ENCODE measurements at regions not wholly inside any gene's neighbourhood (a gene's known extent, or its start where the extent isn't known, plus 50 kb on each side); places are given as distances from the start of the nearest gene placed in this dataset.
"Not testable (repeated sequence)": the region's sequence is repeated elsewhere in the genome, so short reads cannot be mapped to it uniquely, and the experiment has no call there.

- Histone ChIP-seq H3K4me3 (ENCODE audit: low read depth in 1 of 2, low read length in 2 of 2) (no peak overlapping the region), H3K27me3 (ENCODE audit: low read depth, low read length) (no peaks in the 10 kb centered on the region), H3K4me1 (ENCODE audit: control insufficient read depth in 1 of 2, insufficient read depth in 2 of 2, low read length in 2 of 2) (no peaks in the 10 kb centered on the region), H3K9me3 (ENCODE audit: control insufficient read depth in 1 of 2, low read length in 2 of 2) (no peaks in the 10 kb centered on the region), H3K36me3 (ENCODE audit: control insufficient read depth in 1 of 2, insufficient read depth in 2 of 2, low read length in 2 of 2) (no peaks in the 10 kb centered on the region), H3K27ac (ENCODE audit: low read length) (no peak overlapping the region)
Observed at GRCh38 chr3:1456781-1457311, 364.0 kb downstream of the CNTN6 start.

GRCh38 chr3:1462371-1462770 lies 369.5 kb downstream of the CNTN6 start:
- Histone ChIP-seq H3K36me3 (ENCODE audit: control insufficient read depth in 1 of 2, insufficient read depth in 2 of 2, low read length in 2 of 2) (no peaks in the 10 kb centered on the region), H3K4me1 (ENCODE audit: control insufficient read depth in 1 of 2, insufficient read depth in 2 of 2, low read length in 2 of 2) (no peaks in the 10 kb centered on the region), H3K27ac (ENCODE audit: low read length) (no peak overlapping the region), H3K27me3 (ENCODE audit: low read depth, low read length) (no peaks in the 10 kb centered on the region), H3K4me3 (ENCODE audit: low read depth in 1 of 2, low read length in 2 of 2) (no peak overlapping the region), H3K9me3 (ENCODE audit: control insufficient read depth in 1 of 2, low read length in 2 of 2) (no peaks in the 10 kb centered on the region)

- Histone ChIP-seq H3K27ac (ENCODE audit: low read length) (no peak overlapping the region), H3K9me3 (ENCODE audit: control insufficient read depth in 1 of 2, low read length in 2 of 2) (no peaks in the 10 kb centered on the region), H3K4me1 (ENCODE audit: control insufficient read depth in 1 of 2, insufficient read depth in 2 of 2, low read length in 2 of 2) (no peaks in the 10 kb centered on the region), H3K4me3 (ENCODE audit: low read depth in 1 of 2, low read length in 2 of 2) (no peak overlapping the region), H3K27me3 (ENCODE audit: low read depth, low read length) (no peaks in the 10 kb centered on the region), H3K36me3 (ENCODE audit: control insufficient read depth in 1 of 2, insufficient read depth in 2 of 2, low read length in 2 of 2) (no peaks in the 10 kb centered on the region)
Observed at GRCh38 chr3:1462856-1463450, 370.1 kb downstream of the CNTN6 start.

GRCh38 chr3:1465091-1465490 lies 372.3 kb downstream of the CNTN6 start:
- not testable (repeated sequence) for H3K36me3 ChIP-seq (ENCODE audit: control insufficient read depth in 1 of 2, insufficient read depth in 2 of 2, low read length in 2 of 2); H3K9me3 ChIP-seq (ENCODE audit: control insufficient read depth in 1 of 2, low read length in 2 of 2); H3K4me1 ChIP-seq (ENCODE audit: control insufficient read depth in 1 of 2, insufficient read depth in 2 of 2, low read length in 2 of 2); H3K27me3 ChIP-seq (ENCODE audit: low read depth, low read length); H3K27ac ChIP-seq (ENCODE audit: low read length); H3K4me3 ChIP-seq (ENCODE audit: low read depth in 1 of 2, low read length in 2 of 2)

GRCh38 chr3:1468145-1468544 lies 375.3 kb downstream of the CNTN6 start:
- H3K36me3 ChIP-seq (ENCODE audit: control insufficient read depth in 1 of 2, insufficient read depth in 2 of 2, low read length in 2 of 2), result no peaks in the 10 kb centered on the region
- H3K4me3 ChIP-seq (ENCODE audit: low read depth in 1 of 2, low read length in 2 of 2), result no peak overlapping the region
- H3K4me1 ChIP-seq (ENCODE audit: control insufficient read depth in 1 of 2, insufficient read depth in 2 of 2, low read length in 2 of 2), result no peaks in the 10 kb centered on the region
- H3K9me3 ChIP-seq (ENCODE audit: control insufficient read depth in 1 of 2, low read length in 2 of 2), result no peaks in the 10 kb centered on the region
- no peak overlapping the region for H3K27ac ChIP-seq (ENCODE audit: low read length)
- no peaks in the 10 kb centered on the region for H3K27me3 ChIP-seq (ENCODE audit: low read depth, low read length)

- H3K36me3 ChIP-seq (ENCODE audit: control insufficient read depth in 1 of 2, insufficient read depth in 2 of 2, low read length in 2 of 2), result no peaks in the 10 kb centered on the region
- H3K9me3 ChIP-seq (ENCODE audit: control insufficient read depth in 1 of 2, low read length in 2 of 2), result no peaks in the 10 kb centered on the region
- no peak overlapping the region for H3K4me3 ChIP-seq (ENCODE audit: low read depth in 1 of 2, low read length in 2 of 2)
- H3K27ac ChIP-seq (ENCODE audit: low read length), result no peak overlapping the region
- H3K4me1 ChIP-seq (ENCODE audit: control insufficient read depth in 1 of 2, insufficient read depth in 2 of 2, low read length in 2 of 2), result no peaks in the 10 kb centered on the region
- H3K27me3 ChIP-seq (ENCODE audit: low read depth, low read length), result no peaks in the 10 kb centered on the region
Observed at GRCh38 chr3:1469248-1469647, 376.4 kb downstream of the CNTN6 start.

GRCh38 chr3:1469687-1470086 lies 376.9 kb downstream of the CNTN6 start:
- H3K4me3 ChIP-seq (ENCODE audit: low read depth in 1 of 2, low read length in 2 of 2), result no peak overlapping the region
- H3K36me3 ChIP-seq (ENCODE audit: control insufficient read depth in 1 of 2, insufficient read depth in 2 of 2, low read length in 2 of 2), result no peaks in the 10 kb centered on the region
- H3K4me1 ChIP-seq (ENCODE audit: control insufficient read depth in 1 of 2, insufficient read depth in 2 of 2, low read length in 2 of 2), result no peaks in the 10 kb centered on the region
- H3K27ac ChIP-seq (ENCODE audit: low read length), result no peak overlapping the region
- H3K9me3 ChIP-seq (ENCODE audit: control insufficient read depth in 1 of 2, low read length in 2 of 2), result no peaks in the 10 kb centered on the region
- no peaks in the 10 kb centered on the region for H3K27me3 ChIP-seq (ENCODE audit: low read depth, low read length)

- H3K4me1 ChIP-seq (ENCODE audit: control insufficient read depth in 1 of 2, insufficient read depth in 2 of 2, low read length in 2 of 2), result no peaks in the 10 kb centered on the region
- no peak overlapping the region for H3K27ac ChIP-seq (ENCODE audit: low read length)
- no peaks in the 10 kb centered on the region for H3K36me3 ChIP-seq (ENCODE audit: control insufficient read depth in 1 of 2, insufficient read depth in 2 of 2, low read length in 2 of 2)
- H3K9me3 ChIP-seq (ENCODE audit: control insufficient read depth in 1 of 2, low read length in 2 of 2), result no peaks in the 10 kb centered on the region
- H3K27me3 ChIP-seq (ENCODE audit: low read depth, low read length), result no peaks in the 10 kb centered on the region
- H3K4me3 ChIP-seq (ENCODE audit: low read depth in 1 of 2, low read length in 2 of 2), result no peak overlapping the region
Observed at GRCh38 chr3:1477669-1478068, 384.8 kb downstream of the CNTN6 start.

GRCh38 chr3:1495466-1495865 lies 402.6 kb downstream of the CNTN6 start:
- no peaks in the 10 kb centered on the region for H3K9me3 ChIP-seq (ENCODE audit: control insufficient read depth in 1 of 2, low read length in 2 of 2)
- H3K36me3 ChIP-seq (ENCODE audit: control insufficient read depth in 1 of 2, insufficient read depth in 2 of 2, low read length in 2 of 2), result no peaks in the 10 kb centered on the region
- no peak overlapping the region for H3K4me3 ChIP-seq (ENCODE audit: low read depth in 1 of 2, low read length in 2 of 2)
- H3K27me3 ChIP-seq (ENCODE audit: low read depth, low read length), result no peaks in the 10 kb centered on the region
- H3K27ac ChIP-seq (ENCODE audit: low read length), result no peak overlapping the region
- no peaks in the 10 kb centered on the region for H3K4me1 ChIP-seq (ENCODE audit: control insufficient read depth in 1 of 2, insufficient read depth in 2 of 2, low read length in 2 of 2)

GRCh38 chr3:1499694-1500093 lies 406.9 kb downstream of the CNTN6 start:
- H3K27ac ChIP-seq (ENCODE audit: low read length), result no peak overlapping the region
- H3K36me3 ChIP-seq (ENCODE audit: control insufficient read depth in 1 of 2, insufficient read depth in 2 of 2, low read length in 2 of 2), result no peaks in the 10 kb centered on the region
- no peak overlapping the region for H3K4me3 ChIP-seq (ENCODE audit: low read depth in 1 of 2, low read length in 2 of 2)
- no peaks in the 10 kb centered on the region for H3K9me3 ChIP-seq (ENCODE audit: control insufficient read depth in 1 of 2, low read length in 2 of 2)
- H3K27me3 ChIP-seq (ENCODE audit: low read depth, low read length), result no peaks in the 10 kb centered on the region
- H3K4me1 ChIP-seq (ENCODE audit: control insufficient read depth in 1 of 2, insufficient read depth in 2 of 2, low read length in 2 of 2), result no peaks in the 10 kb centered on the region

- Histone ChIP-seq H3K4me1 (ENCODE audit: control insufficient read depth in 1 of 2, insufficient read depth in 2 of 2, low read length in 2 of 2) (no peaks in the 10 kb centered on the region), H3K36me3 (ENCODE audit: control insufficient read depth in 1 of 2, insufficient read depth in 2 of 2, low read length in 2 of 2) (no peaks in the 10 kb centered on the region), H3K27ac (ENCODE audit: low read length) (no peak overlapping the region), H3K4me3 (ENCODE audit: low read depth in 1 of 2, low read length in 2 of 2) (no peak overlapping the region), H3K27me3 (ENCODE audit: low read depth, low read length) (no peaks in the 10 kb centered on the region), H3K9me3 (ENCODE audit: control insufficient read depth in 1 of 2, low read length in 2 of 2) (no peaks in the 10 kb centered on the region)
Observed at GRCh38 chr3:1501406-1502115, 408.7 kb downstream of the CNTN6 start.

GRCh38 chr3:1506090-1506489 lies 413.3 kb downstream of the CNTN6 start:
- H3K9me3 ChIP-seq (ENCODE audit: control insufficient read depth in 1 of 2, low read length in 2 of 2), result no peaks in the 10 kb centered on the region
- no peaks in the 10 kb centered on the region for H3K27me3 ChIP-seq (ENCODE audit: low read depth, low read length)
- no peaks in the 10 kb centered on the region for H3K36me3 ChIP-seq (ENCODE audit: control insufficient read depth in 1 of 2, insufficient read depth in 2 of 2, low read length in 2 of 2)
- no peaks in the 10 kb centered on the region for H3K4me1 ChIP-seq (ENCODE audit: control insufficient read depth in 1 of 2, insufficient read depth in 2 of 2, low read length in 2 of 2)
- H3K27ac ChIP-seq (ENCODE audit: low read length), result no peak overlapping the region
- no peak overlapping the region for H3K4me3 ChIP-seq (ENCODE audit: low read depth in 1 of 2, low read length in 2 of 2)
